Panc1 (cell line): ENCODE measurements at regions not wholly inside any gene's neighbourhood (a gene's known extent, or its start where the extent isn't known, plus 50 kb on each side); places are given as distances from the start of the nearest gene placed in this dataset.

Experiments
- ATAC-seq: fragments of 200-7000 bp; cut with Tn5 transposase; 2 replicates; pipeline ENCODE4 v1.9.1; 2020; ENCODE audit warnings: mild to moderate bottlenecking, moderate library complexity
- BruUV-seq: library from RNA; stranded (reverse); fragments of 400-500 nt; replicated peaks from 2 replicates; lab custom pipeline; 2021; lab: Mats Ljungman, UMichigan
- CTCF ChIA-PET: fragments of 300-600 bp; sonication (Branson Sonifier 250); formaldehyde crosslinking; loops from one replicate; lab custom pipeline; 2022; ENCODE audit warnings: antibody characterized with exemption; lab: Charles Lee
- POLR2A ChIA-PET: fragments of 300-600 bp; sonication (Branson Sonifier 250); formaldehyde crosslinking; loops from one replicate; lab custom pipeline; 2022; ENCODE audit warnings: antibody characterized with exemption; lab: Charles Lee
- DNase-seq: peaks from one replicate; pipeline ENCODE4 v3.0.0-alpha.2; 2010; ENCODE audit warnings: low read depth, low spot score
- H3K27ac ChIP-seq: 2 replicates; pipeline ENCODE4 v1.5.1; 2011; ENCODE audit warnings: mild to moderate bottlenecking, low read length, inconsistent platforms
- H3K27me3 ChIP-seq: fragments of 200-500 bp; sonication (Bioruptor generic); 2 replicates; pipeline ENCODE4 v1.6.0; 2014; ENCODE audit warnings: low read length, inconsistent platforms; ENCODE audit not compliant: control insufficient read depth, insufficient read depth
- H3K36me3 ChIP-seq: fragments of 200-500 bp; sonication (Bioruptor generic); 2 replicates; pipeline ENCODE4 v1.5.1; 2014; ENCODE audit warnings: inconsistent platforms, mild to moderate bottlenecking, low read length, moderate library complexity; ENCODE audit not compliant: control insufficient read depth, insufficient read depth
- H3K4me1 ChIP-seq: 2 replicates; pipeline ENCODE4 v1.5.1; 2011; ENCODE audit warnings: inconsistent platforms, mild to moderate bottlenecking, low read length, moderate library complexity; ENCODE audit not compliant: control insufficient read depth, insufficient read depth
- H3K4me3 ChIP-seq, 2 experiments: 2 replicates each; pipeline ENCODE4 v1.5.1; 2011 to 2012; ENCODE audit warnings: low read depth in 2 of 2, low read length in 2 of 2, mild to moderate bottlenecking in 2 of 2, inconsistent platforms in 1 of 2, moderate library complexity in 1 of 2
- H3K9me3 ChIP-seq: fragments of 200-500 bp; sonication (Bioruptor generic); 2 replicates; pipeline ENCODE4 v1.5.1; 2014; ENCODE audit warnings: low read depth, mild to moderate bottlenecking, inconsistent platforms, low read length, moderate library complexity; ENCODE audit not compliant: control insufficient read depth, insufficient read depth
- POLR2AphosphoS5 ChIP-seq: IDR thresholded peaks from 2 replicates; pipeline ENCODE4 v1.6.1; 2012; ENCODE audit warnings: mild to moderate bottlenecking, low read depth, low read length, moderate library complexity
- SIN3A ChIP-seq: IDR thresholded peaks from 2 replicates; pipeline ENCODE4 v1.6.1; 2012; ENCODE audit warnings: low read depth, mild to moderate bottlenecking, low read length, moderate library complexity, borderline replicate concordance; ENCODE audit not compliant: insufficient read depth
- TCF7L2 ChIP-seq: IDR thresholded peaks from 2 replicates; pipeline ENCODE4 v1.6.1; 2011; ENCODE audit warnings: mild to moderate bottlenecking, low read depth, low read length, inconsistent platforms
- in situ Hi-C: cut with HindIII; loops from 2 replicates; pipeline ENCODE4 v1.10.0; 2016; ENCODE audit warnings: low sequenced_read_pairs, low pct_unique_long_range_greater_than_20kb
- intact Hi-C: fragments of 100-400 bp; cut with micrococcal nuclease; formaldehyde crosslinking; loops from one replicate; pipeline ENCODE4 v1.10.0; 2022; ENCODE audit not compliant: unreplicated experiment
- TF ChIP-seq, protein P1 (sequence below), 2 experiments: IDR thresholded peaks; 2 replicates each; pipeline ENCODE4 v1.6.1; 2011 to 2012; ENCODE audit warnings: low read depth in 2 of 2, control low read depth in 1 of 2, low read length in 1 of 2, mild to moderate bottlenecking in 1 of 2, moderate library complexity in 1 of 2; ENCODE audit not compliant: insufficient read depth in 1 of 2
- TF ChIP-seq, protein P2 (sequence below): fragments of 450-650 bp; IDR thresholded peaks from 2 replicates; pipeline ENCODE4 v1.5.1; 2017; ENCODE audit warnings: mild to moderate bottlenecking

DNA sequence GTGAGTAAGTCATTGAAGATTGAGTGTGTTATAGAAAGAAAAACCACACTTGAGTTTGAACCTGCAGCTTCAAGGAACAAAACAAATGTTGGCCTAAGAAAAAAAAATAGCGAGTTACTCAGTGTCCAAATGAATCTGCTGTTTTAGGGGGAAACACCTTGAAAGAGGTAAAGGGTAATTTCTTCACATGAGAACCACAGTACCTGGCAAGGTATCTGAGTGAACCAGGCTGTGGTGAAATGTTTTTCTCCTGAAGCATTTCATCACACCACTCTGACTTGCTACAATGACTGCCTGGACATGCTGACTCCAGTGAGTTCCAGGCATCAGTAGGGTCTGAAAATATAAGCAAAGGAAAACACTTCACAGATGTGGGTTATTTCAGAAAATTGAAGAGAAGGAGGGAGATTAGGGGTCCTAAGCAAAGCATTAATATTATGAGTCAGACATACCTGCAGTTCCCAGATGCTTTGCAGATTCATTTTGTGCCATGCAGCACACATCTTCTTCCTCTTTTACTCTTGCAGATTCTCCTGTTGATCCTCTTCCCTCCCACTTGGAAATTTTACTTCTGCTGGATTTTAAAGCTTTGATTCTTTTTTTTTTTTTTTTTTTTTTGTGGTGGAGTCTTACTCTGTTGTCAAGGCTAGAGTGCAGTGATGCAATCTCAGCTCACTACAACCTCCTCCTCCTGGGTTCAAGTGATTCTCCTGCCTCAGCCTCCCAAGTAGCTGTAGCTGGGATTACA lies 206.2 kb upstream of the SGK1 start:
- DNase-seq: no peak
- TF ChIP-seq TCF7L2: no peak
- TF ChIP-seq, protein P1, sequence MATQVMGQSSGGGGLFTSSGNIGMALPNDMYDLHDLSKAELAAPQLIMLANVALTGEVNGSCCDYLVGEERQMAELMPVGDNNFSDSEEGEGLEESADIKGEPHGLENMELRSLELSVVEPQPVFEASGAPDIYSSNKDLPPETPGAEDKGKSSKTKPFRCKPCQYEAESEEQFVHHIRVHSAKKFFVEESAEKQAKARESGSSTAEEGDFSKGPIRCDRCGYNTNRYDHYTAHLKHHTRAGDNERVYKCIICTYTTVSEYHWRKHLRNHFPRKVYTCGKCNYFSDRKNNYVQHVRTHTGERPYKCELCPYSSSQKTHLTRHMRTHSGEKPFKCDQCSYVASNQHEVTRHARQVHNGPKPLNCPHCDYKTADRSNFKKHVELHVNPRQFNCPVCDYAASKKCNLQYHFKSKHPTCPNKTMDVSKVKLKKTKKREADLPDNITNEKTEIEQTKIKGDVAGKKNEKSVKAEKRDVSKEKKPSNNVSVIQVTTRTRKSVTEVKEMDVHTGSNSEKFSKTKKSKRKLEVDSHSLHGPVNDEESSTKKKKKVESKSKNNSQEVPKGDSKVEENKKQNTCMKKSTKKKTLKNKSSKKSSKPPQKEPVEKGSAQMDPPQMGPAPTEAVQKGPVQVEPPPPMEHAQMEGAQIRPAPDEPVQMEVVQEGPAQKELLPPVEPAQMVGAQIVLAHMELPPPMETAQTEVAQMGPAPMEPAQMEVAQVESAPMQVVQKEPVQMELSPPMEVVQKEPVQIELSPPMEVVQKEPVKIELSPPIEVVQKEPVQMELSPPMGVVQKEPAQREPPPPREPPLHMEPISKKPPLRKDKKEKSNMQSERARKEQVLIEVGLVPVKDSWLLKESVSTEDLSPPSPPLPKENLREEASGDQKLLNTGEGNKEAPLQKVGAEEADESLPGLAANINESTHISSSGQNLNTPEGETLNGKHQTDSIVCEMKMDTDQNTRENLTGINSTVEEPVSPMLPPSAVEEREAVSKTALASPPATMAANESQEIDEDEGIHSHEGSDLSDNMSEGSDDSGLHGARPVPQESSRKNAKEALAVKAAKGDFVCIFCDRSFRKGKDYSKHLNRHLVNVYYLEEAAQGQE (IDR thresholded peaks at IDR 0.05; ENCODE audit: insufficient read depth in 1 of 2, low read depth in 2 of 2, low read length in 1 of 2): no peak
- TF ChIP-seq, protein P2, sequence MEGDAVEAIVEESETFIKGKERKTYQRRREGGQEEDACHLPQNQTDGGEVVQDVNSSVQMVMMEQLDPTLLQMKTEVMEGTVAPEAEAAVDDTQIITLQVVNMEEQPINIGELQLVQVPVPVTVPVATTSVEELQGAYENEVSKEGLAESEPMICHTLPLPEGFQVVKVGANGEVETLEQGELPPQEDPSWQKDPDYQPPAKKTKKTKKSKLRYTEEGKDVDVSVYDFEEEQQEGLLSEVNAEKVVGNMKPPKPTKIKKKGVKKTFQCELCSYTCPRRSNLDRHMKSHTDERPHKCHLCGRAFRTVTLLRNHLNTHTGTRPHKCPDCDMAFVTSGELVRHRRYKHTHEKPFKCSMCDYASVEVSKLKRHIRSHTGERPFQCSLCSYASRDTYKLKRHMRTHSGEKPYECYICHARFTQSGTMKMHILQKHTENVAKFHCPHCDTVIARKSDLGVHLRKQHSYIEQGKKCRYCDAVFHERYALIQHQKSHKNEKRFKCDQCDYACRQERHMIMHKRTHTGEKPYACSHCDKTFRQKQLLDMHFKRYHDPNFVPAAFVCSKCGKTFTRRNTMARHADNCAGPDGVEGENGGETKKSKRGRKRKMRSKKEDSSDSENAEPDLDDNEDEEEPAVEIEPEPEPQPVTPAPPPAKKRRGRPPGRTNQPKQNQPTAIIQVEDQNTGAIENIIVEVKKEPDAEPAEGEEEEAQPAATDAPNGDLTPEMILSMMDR: no peak
- TF ChIP-seq POLR2AphosphoS5: no peak
- no peak for TF ChIP-seq SIN3A
- intact Hi-C loops (no loop called here), in situ Hi-C loops (no loop called here)
- H3K4me1 ChIP-seq: no peaks in the 10 kb centered on the region; the same call in 1 of the 2 replicates
- no peak for ATAC-seq
- no peaks in the 10 kb centered on the region for H3K27me3 ChIP-seq
- no peaks in the 10 kb centered on the region for H3K9me3 ChIP-seq
- H3K27ac ChIP-seq: no peak overlapping the region
- ChIA-PET CTCF (no interaction called here), POLR2A (no interaction called here)
- H3K4me3 ChIP-seq: no peak overlapping the region
- H3K36me3 ChIP-seq: no peaks in the 10 kb centered on the region
- BruUV-seq: no TSS peak

DNA sequence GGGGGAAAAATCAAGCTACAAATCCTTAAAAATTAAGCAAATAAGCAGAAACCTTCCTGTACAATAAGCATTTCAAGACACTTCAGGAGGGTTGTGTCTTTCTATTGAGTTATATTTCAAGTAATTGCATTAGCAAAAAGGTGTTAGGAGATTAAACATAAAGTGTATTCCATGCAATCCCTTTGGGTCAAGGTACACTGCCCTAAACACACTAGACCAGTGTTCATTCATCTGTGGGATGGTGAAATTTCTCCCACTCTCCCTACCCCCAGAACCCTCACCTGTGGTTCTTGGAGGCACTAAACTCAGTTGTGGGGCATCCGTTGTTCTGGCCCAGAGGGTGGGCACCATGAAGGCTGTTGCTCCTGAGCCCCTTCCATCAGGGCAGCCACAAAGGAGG lies 205.1 kb upstream of the SGK1 start:
- no peaks in the 10 kb centered on the region; the same call in 1 of the 2 replicates for H3K4me1 ChIP-seq
- in situ Hi-C loops: no loop called here
- CTCF ChIA-PET: no interaction called here

More for the DNA sequence above, 205.1 kb upstream of the SGK1 start:
- DNase-seq (no peak), ATAC-seq (no peak)
- H3K4me3 ChIP-seq: no peak overlapping the region
- TF ChIP-seq, protein P1 (IDR thresholded peaks at IDR 0.05; ENCODE audit: insufficient read depth in 1 of 2, low read depth in 2 of 2, low read length in 1 of 2): no peak
- BruUV-seq: no TSS peak
- POLR2A ChIA-PET: no interaction called here
- no peaks in the 10 kb centered on the region for H3K27me3 ChIP-seq
- no peaks in the 10 kb centered on the region for H3K9me3 ChIP-seq
- H3K27ac ChIP-seq: no peak overlapping the region
- intact Hi-C loops: no loop called here
- H3K36me3 ChIP-seq: no peaks in the 10 kb centered on the region
